ENCODE measurements at regions not wholly inside any gene's neighbourhood (a gene's known extent, or its start where the extent isn't known, plus 50 kb on each side); places are given as distances from the start of the nearest gene placed in this dataset.

DNA sequence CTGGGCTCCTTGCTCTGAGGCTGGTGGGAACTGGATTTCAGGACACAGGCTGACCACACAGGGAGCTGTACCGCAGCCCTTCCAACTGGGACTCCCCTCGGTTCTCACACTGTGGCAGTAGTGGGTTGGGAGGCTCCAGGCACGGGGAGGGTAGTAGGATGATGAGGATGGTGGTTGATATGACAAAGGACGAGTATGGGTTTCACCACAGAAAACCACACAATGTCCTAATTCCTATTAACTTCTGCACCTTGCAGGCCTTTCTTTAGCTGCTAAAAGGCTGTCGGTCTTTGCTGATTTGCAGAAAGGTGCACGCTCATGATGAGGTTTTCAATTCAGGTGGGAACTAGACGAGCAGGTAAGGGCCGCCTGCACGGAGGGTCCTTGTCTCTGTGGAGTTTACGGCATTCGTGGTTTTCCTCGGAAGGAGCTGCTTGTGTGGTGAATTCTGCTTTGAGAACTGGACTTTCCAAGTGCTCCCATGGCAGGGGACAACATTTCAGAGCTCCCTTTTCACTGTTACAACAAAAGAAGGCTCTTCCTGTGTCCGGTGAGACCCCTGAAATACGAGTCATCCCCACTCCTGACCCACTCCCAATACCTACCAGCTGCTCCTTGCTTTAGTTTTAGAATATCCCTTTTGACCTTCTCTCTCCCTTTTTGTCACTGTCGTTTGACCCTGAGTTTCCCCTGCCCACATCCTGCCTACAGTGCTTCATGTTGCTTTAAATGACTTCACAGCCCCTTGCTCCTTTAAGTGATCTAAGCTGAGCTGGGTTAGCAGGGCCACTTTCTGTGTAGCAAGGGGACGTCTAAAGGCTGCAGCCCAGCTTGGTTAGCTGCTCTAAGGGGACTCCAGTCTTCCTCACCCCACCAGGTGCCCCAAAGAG, 125.1 kb downstream of the MRPS6 start:
- TF ChIP-seq RARB (CRISPR knock-in tag; IDR thresholded peaks at IDR 0.05) (no peak), ZFP3 (CRISPR knock-in tag; IDR thresholded peaks at IDR 0.05) (no peak)
- TF ChIP-seq, protein P1, sequence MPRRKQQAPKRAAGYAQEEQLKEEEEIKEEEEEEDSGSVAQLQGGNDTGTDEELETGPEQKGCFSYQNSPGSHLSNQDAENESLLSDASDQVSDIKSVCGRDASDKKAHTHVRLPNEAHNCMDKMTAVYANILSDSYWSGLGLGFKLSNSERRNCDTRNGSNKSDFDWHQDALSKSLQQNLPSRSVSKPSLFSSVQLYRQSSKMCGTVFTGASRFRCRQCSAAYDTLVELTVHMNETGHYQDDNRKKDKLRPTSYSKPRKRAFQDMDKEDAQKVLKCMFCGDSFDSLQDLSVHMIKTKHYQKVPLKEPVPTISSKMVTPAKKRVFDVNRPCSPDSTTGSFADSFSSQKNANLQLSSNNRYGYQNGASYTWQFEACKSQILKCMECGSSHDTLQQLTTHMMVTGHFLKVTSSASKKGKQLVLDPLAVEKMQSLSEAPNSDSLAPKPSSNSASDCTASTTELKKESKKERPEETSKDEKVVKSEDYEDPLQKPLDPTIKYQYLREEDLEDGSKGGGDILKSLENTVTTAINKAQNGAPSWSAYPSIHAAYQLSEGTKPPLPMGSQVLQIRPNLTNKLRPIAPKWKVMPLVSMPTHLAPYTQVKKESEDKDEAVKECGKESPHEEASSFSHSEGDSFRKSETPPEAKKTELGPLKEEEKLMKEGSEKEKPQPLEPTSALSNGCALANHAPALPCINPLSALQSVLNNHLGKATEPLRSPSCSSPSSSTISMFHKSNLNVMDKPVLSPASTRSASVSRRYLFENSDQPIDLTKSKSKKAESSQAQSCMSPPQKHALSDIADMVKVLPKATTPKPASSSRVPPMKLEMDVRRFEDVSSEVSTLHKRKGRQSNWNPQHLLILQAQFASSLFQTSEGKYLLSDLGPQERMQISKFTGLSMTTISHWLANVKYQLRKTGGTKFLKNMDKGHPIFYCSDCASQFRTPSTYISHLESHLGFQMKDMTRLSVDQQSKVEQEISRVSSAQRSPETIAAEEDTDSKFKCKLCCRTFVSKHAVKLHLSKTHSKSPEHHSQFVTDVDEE (CRISPR knock-in tag; IDR thresholded peaks at IDR 0.05), result no peak
- TF ChIP-seq, protein P2, sequence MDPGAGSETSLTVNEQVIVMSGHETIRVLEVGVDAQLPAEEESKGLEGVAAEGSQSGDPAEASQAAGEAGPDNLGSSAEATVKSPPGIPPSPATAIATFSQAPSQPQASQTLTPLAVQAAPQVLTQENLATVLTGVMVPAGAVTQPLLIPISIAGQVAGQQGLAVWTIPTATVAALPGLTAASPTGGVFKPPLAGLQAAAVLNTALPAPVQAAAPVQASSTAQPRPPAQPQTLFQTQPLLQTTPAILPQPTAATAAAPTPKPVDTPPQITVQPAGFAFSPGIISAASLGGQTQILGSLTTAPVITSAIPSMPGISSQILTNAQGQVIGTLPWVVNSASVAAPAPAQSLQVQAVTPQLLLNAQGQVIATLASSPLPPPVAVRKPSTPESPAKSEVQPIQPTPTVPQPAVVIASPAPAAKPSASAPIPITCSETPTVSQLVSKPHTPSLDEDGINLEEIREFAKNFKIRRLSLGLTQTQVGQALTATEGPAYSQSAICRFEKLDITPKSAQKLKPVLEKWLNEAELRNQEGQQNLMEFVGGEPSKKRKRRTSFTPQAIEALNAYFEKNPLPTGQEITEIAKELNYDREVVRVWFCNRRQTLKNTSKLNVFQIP (CRISPR knock-in tag; IDR thresholded peaks at IDR 0.05; ENCODE audit: borderline replicate concordance, low read depth), result no peak

Measured in SK-N-SH treated with all-trans-retinoic acid at 6 μM for 48 hours (cell line).